GM19467 (cell line): ENCODE measurements at regions not wholly inside any gene's neighbourhood (a gene's known extent, or its start where the extent isn't known, plus 50 kb on each side); places are given as distances from the start of the nearest gene placed in this dataset.

Experiments
- ATAC-seq: cut with Tn5 transposase; IDR thresholded peaks from one replicate; pipeline ENCODE4 v1.9.1; 2021; ENCODE audit warnings: mild to moderate bottlenecking, moderate library complexity; ENCODE audit not compliant: unreplicated experiment

DNA sequence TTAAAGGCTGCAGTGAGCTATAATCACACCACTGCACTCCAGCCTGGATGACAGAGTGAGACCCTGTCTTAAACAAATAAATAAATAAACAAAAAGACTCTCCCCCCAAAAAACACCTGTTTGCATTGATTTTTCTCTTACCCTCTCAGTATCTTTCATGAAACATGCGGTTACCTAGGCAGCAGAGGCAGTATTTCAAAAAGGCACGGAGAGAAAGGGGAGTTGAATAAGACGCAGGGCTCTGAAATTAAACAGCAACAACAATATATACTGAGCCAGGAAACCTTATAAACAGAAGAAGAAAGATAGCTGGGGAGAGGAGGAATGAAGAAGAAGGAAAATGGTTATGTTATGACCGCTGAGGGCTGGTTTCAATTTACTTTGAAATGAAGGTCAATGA, 277.6 kb downstream of the BTG1 start:
- ATAC-seq = no peak

DNA sequence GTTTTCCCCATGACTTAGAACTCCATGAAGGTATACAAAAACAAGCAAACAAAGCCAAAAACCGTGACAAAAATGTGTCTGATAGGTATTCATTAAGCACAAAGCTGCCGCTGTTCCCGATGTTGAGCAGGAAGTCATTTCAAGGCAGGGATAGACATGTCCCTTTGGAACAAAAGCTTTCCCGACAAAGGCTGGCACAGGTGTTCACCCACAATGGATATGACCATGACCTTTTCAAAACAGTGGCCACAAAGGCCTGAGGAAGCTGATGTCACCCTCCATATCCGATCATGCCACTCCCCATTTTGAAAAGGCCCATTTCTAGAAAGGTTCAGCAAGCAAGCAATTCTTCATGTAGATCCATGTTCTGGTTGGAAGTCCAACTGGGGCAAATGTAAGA, 279.1 kb downstream of the BTG1 start:
- ATAC-seq = no peak

DNA sequence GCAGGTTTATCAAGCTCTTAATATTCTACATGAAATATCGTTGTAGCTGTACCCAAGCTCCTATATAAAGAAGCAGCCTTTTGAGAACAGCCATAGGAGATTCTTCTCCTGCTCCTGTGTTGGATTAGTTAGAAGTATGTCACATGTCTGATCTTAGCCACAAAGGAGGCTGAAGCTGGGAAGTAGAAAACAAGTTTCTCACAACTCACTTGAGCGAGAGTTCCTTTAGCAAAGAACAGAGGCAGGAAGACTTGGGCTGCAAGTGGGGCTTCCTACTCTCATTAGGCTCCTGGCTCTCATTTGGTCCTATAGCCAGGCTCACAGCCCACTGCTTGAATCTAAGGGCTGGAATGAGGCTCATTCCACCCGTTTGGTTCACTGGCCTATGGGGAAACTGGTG, 281.9 kb downstream of the BTG1 start:
- ATAC-seq = no peak

DNA sequence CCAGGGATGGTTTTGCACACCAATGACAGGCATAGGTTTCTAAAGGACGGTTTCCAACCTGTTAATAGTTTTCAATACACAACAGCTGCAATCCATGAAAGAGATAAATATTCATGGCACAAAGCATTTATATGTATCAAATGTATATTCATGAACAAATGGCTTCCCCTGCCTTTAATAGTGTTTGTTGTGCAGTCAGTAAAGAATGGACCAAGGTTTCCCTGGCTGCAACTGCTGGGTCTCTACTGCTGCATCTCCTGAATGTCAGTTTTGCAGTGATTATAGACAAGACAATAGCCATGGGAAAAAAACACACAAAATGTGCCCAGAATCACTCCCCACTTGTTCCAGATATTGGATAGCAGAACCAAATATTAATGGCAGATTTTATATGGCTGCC, 284.1 kb downstream of the BTG1 start:
- no peak for ATAC-seq

DNA sequence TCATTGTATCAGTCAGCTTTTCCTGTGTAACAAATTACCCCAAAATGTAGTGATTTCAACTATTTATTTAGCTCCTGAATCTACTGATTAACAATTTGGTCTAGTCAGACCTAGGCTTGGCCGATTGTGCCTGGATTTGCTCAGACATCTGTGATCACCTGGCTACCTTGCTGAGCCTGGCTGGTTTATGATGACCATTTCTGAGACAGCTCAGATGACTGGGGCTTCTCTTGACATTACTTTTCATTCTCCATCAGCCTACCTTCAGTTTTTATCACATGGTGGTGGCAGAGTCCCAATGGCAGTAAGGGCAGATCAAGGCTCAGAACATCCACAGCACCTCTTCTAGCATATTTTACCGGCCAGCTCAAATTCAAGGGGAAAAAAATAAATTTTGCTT, 286.3 kb downstream of the BTG1 start:
- no peak for ATAC-seq

DNA sequence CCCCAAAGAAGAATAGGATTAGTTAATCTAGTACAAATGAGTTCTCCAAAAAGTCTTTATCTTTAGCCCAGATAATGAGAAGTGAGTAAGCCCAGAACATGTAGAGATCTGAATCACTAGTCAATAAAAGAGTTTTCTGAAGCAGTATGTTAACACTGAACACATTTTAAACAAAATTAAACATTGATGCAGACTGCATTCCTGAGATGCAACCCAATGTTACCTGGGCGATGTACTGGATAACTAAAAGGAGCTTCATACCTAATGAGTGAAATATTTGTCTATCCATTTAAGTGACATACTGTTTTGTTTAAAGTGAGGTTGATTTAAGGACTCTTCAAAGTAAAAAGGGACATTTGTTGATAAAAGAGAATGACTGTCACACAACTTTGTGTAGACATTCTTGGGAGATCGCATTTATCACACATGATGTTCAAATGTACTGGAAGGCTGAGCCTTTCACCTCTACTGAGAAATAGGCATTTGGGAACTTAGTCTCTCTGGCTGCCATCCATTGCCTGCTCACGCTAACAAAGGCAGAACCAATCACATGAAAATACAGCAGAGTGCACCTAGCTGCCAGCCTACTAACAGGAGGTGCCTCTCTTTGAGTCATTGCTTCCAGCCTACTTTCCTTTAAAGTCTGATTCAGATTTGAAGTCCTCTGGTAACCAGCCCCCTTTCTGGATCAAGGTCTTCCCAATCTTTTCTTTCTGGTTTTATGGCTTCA, 287.7 kb downstream of the BTG1 start:
- ATAC-seq = no peak

DNA sequence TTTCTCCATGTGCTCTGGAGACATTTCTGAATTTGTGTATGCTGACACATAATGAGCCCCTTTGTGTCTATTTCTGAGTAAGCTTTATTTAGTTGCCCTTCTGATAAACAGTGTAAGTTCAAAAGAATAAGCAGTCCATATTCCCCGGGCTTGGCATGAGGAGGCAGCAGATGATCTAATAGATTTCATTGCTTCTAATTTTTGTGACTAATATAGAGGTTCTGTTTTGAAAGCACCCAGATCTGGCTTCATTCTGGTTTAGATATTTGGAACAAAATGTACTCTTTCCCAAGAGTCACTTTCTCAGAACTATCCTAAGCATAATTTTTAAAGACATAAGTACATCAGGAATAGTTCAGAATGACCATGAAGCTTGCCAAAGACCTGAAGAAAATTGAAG, 290.9 kb downstream of the BTG1 start:
- no peak for ATAC-seq

DNA sequence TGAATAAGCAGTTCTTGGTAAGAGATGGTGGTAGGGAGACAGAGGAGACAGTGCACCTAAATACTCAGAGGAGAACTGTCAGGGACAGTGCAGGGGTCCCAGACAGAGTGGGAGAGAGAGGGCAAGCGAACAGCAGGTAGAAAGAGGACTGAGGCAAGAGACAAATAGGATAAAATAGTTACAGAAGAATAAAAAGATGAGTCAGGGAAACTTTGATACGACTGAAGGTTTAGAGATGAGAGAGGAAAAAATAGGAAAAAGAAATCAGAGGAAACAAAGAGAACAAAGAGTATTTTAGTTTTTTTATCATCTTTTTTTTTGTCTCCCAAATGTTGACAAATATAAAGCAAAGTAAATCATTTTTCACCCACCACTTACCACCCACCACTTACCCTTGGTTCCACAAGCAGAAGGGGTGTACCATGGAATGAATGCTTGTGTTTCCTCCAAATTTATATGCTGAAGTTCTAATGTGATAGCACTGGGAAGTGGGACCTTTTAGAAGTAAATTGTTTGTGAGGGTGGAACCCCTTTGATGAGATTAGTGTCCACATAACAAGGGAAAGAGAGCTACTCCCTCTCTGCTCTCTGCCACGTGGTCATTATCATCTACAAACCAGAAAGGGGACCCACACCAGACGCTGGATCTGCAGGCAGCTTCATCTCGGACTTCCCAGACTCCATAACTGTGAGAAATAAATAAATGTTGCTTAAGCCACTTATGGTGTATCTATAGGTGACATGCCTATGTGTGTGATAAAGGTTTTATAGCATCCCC, 292.1 kb downstream of the BTG1 start:
- no peak for ATAC-seq

DNA sequence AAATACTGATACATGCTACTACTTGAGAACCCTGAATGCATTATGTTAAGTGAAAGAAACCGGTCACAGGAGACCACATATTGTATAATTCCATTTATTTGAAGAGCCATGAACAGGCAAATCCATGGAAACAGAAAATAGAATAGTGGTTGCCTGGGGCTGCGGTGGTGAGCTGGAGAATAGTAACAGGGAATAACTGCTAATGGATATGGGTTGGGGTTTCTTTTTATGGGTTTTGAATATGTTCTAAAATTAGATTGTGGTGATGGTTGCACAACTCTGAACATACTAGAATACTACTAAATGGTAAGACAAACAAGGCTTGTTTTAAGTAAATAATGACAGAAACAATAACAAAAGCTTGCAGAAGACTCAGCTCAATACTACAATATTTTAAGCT, 293.0 kb downstream of the BTG1 start:
- ATAC-seq = no peak

DNA sequence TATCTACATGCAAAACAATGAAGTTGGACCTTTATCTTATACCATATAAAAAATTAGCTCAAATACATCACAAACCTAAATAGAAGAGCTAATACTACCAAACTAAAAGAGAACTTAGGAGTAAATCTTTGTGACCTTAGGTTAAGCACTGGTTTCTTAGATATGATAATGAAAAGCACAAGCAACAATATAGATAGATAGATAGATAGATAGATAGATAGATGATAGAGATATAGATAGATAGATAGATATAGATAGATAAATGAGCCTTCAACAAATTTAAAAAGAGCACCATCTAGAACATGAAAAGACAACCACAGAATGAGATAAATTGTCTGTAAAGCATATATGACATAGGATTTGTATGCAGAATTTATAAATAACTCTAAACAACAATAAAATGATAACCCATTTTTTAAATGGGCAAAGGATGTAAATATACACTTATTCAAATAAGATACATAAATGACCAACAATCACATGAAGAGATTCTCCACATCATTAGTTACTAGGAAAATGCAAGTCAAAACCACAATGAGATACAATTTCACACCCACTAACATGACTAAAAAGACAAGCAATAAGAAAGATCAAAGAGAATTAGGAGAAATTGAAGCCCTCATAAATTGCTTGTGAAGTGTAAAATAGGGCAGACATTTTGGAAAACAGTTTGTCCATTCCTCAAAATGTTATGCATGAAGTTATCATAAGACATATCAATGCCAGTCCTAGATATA, 293.7 kb downstream of the BTG1 start:
- ATAC-seq = no peak

DNA sequence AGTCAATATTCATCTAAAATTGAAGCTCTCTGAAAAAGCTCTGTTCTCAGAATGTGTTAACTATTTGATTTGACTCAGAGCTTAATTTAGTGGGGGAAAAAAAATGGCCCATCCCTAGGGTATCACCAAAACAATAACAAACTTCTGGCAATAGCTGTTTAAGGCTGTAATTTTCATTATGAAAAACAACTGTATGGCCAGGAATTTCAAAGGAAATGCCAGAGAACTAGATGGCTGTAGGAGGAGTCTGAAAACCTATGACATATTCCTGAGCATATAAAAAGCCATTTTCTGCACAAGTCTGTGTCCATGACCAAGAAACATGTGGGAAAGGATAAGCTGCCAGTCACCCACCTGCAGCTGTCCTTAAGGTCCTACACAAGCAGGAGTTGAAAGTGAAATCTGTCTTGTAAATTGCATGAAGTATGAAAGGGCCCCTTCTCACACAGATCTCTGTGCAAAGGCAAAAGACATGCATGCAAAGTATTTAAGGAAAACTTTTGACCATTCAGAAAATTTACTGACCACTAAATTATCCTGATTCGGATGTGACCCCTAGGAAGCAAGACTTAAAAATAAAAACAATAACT, 299.1 kb downstream of the BTG1 start:
- no peak for ATAC-seq

DNA sequence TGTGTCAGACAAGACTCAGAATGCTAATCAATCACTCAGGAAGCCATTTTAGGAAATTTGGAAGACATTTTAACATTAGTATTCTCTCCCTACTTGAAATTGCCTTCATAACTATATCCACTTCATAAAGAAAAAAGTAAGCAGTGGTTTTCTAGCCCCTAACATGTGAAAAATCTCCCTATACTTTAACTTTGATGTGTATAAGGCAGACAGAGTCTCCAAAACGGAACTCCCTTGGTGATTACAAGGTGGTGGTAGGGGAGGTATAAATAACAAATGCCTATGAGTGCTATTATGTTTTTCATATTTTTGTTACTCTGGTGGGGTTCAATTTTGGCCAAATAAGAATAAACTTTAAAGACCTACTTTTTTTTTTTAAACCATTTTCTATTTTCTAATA, 300.3 kb downstream of the BTG1 start:
- ATAC-seq = no peak

DNA sequence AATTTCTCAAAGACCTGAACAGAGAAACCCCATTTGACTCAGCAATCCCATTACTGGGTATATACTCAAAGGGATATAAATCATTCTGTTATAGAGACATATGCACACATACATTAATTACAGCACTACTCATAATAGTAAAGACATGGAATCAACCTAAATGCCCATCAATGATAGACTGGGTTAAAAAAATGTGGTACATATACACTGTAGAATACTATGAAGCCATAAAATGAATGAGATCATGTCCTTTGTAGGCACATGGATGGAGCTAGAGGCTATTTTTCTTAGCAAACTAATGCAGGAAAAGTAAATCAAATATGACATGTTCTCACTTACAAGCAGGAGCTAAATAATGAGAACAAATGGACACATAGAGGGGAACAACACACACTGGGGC, 303.8 kb downstream of the BTG1 start:
- ATAC-seq = no peak

DNA sequence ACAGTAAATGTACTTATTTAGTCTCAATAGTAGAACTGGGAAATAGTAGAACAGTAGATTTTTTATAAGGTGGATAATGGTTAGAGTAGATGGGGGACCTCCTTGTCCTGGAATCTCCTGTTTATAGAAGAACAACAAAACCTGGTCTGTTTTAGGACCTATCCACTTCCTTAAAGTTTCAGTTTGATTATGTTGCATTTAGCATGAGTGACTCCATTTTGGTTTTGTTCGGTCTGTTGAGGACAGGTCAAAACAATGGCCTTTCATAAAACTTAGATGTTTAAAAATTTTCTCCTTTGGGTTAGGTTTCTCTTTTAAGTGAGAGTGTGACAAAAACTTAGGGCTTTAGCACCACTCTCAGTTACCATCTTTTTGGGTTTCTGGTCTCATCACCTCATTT, 308.9 kb downstream of the BTG1 start:
- ATAC-seq = no peak

DNA sequence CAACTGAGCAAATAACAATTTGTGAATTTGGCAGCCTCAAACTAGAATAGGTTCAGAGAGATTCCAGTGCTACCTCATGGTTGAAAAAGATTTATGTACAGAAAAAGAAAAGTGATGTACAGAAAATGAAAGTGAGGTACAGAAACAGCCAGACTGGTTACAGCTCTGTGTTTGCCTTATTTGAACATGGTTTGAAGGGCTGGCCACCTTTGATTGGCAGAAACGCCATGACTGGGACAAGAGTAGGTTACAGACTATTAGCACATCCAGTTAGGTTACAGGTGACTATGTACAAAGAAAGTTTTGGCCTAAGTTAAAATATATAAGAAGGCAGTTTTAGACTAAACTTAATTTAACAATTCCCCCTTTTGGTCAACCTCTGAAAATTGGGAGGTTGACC, 309.4 kb downstream of the BTG1 start:
- no peak for ATAC-seq

DNA sequence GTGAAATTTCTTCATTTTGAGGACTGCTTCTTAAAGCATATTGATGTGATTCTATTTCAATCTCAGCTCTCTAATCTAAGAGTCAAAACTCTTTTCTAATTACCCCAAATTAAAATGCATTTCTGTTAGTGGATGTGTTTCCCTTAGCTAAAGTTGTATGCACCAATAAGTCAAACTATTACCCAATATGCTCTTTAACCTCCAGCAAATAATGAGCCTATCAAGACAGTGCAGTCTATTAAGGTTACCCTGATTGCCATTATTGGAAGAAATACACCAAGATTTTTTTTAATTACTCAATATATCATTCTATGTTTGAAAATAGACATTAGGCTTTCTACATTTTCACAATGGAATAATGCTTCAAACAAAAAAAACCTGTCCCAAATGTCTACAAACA, 310.0 kb downstream of the BTG1 start:
- ATAC-seq = no peak

DNA sequence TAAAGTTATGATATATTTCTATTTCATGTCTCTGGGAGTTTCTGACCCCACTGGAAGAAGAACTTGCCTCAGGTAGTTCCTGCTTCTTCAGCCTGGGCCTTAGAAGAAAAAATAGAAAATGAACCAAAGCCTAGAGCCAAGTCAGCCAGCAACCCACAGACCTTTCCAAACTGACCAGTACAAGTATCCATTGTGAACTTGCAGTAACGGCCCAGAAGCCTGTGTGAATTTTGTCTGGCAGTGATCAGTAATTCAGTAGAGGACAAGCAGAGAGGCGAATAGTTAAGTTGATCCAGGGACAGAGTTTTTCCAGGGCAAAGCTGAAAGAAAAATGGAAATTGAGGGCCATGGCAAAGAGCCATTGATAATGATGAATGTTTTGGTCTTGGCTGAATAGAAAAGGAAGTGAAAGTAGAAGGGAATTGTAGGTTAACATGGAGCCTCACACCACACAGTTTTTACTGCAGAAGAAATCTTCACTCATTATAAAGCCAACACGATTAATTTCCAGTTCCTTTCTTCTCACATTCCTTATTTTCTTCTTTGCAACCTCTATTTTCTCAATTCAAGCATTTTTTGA, 311.8 kb downstream of the BTG1 start:
- ATAC-seq = no peak

DNA sequence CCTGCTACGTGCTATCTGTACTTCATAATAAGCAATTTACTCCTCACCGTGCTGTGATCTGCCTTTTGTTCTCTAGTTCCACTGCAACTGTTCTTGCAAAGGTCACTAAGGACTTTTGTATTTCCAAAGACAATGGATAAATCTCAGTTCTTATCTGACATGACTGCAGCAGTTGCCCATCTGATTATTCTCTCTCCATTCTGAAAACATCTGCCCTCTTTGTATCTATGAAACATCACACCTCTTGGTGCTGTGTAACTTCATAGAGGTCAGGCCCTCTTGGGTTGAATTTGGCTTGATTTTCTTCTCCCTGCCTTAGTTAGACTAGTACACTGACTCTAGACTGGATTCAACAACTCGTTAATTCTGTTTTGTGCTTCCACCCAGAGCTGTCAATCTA, 319.6 kb downstream of the BTG1 start:
- ATAC-seq = no peak

DNA sequence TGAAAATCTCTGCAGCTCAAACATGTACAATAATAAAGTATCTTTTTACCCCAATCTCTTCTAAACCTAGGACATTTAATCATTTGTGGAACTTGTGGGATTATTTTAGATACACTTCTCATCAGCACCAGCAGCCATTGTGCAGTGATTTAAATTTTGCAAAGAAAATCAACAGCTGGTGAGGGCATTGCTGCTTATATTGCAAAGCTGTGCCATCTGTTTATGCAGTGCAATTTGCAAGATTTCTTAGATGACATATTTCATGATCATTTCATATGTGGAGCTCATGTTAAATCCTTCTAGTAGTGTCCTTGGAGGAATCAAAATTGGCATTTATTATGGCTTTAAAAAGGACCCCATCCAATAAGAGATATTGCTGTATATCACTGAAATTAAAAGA, 320.7 kb downstream of the BTG1 start:
- ATAC-seq = no peak

DNA sequence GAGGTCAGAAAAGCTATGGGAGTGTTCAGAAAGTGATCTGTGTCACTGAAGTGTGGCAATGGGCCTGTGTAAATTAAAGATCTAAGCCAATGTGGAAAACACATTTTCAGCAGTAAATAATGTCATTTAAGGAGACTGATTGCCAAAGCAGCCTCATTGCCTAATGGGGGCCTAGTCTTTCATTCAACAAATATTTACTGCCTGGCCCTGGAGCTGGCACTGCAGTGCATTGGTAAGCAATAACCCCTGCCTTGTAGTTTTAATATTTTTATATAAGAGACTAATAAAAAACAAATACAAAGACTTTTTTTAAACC, 326.6 kb downstream of the BTG1 start:
- no peak for ATAC-seq
